Bronchial epithelial cell (primary cell): ENCODE measurements at regions not wholly inside any gene's neighbourhood (a gene's known extent, or its start where the extent isn't known, plus 50 kb on each side); places are given as distances from the start of the nearest gene placed in this dataset.

Source experiments
- DNase-seq: peaks from one replicate; pipeline ENCODE4 v3.0.0-alpha.2; 2010; ENCODE audit warnings: low read depth
- FAIRE-seq: peaks from 2 replicates; lab custom pipeline; 2011; peaks lifted over from hg19 to GRCh38; lab: Jason Lieb, UNC
- H3K27me3 ChIP-seq: 2 replicates; pipeline ENCODE4 v1.5.1; 2011; ENCODE audit warnings: low read length; ENCODE audit not compliant: control insufficient read depth, insufficient read depth
- H3K36me3 ChIP-seq: 2 replicates; pipeline ENCODE4 v1.5.1; 2011; ENCODE audit warnings: low read length; ENCODE audit not compliant: control insufficient read depth, insufficient read depth
- H3K4me3 ChIP-seq: 2 replicates; pipeline ENCODE4 v1.5.1; 2011; ENCODE audit warnings: mild to moderate bottlenecking, low read depth, low read length, control low read depth
- CTCF ChIP-seq: IDR thresholded peaks from 2 replicates; pipeline ENCODE4 v1.5.1; 2011; ENCODE audit warnings: mild to moderate bottlenecking, moderate library complexity, low read length, control low read depth, inconsistent platforms; ENCODE audit not compliant: insufficient read depth, severe bottlenecking

GRCh38 chr5:133841831-133842750 lies 126.3 kb downstream of the C5orf15 start:
- peaks cover 11% of the 10 kb centered on the region for H3K27me3 ChIP-seq
- no peak for TF ChIP-seq CTCF
- DNase-seq (no peak), FAIRE-seq (no peak)
- H3K36me3 ChIP-seq, result no peaks in the 10 kb centered on the region
- H3K4me3 ChIP-seq, result no peak overlapping the region

GRCh38 chr5:133840168-133840567 lies 128.3 kb downstream of the C5orf15 start:
- no peaks in the 10 kb centered on the region for H3K36me3 ChIP-seq
- no peak for TF ChIP-seq CTCF
- DNase-seq (no peak), FAIRE-seq (no peak)
- H3K27me3 ChIP-seq, result peaks cover 10% of the 10 kb centered on the region
- no peak overlapping the region for H3K4me3 ChIP-seq

- Histone ChIP-seq H3K36me3 (no peaks in the 10 kb centered on the region), H3K27me3 (peaks cover 10% of the 10 kb centered on the region), H3K4me3 (no peak overlapping the region)
- FAIRE-seq (peak; percentile 32), DNase-seq (no peak)
- TF ChIP-seq CTCF, result no peak
Observed at GRCh38 chr5:133839721-133840120, 128.7 kb downstream of the C5orf15 start.

GRCh38 chr5:133839090-133839489 lies 129.3 kb downstream of the C5orf15 start:
- FAIRE-seq (no peak), DNase-seq (no peak)
- H3K27me3 ChIP-seq, result peaks cover 10% of the 10 kb centered on the region
- H3K36me3 ChIP-seq, result no peaks in the 10 kb centered on the region
- TF ChIP-seq CTCF, result no peak
- no peak overlapping the region for H3K4me3 ChIP-seq

- TF ChIP-seq CTCF, result no peak
- DNase-seq (no peak), FAIRE-seq (no peak)
- no peaks in the 10 kb centered on the region for H3K36me3 ChIP-seq
- H3K4me3 ChIP-seq, result no peak overlapping the region
- peaks cover 10% of the 10 kb centered on the region for H3K27me3 ChIP-seq
Observed at GRCh38 chr5:133838286-133838685, 130.1 kb downstream of the C5orf15 start.
